ENCODE measurements at regions not wholly inside any gene's neighbourhood (a gene's known extent, or its start where the extent isn't known, plus 50 kb on each side); places are given as distances from the start of the nearest gene placed in this dataset.

GRCh38 chr22:46040471-46041465 is 63.8 kb upstream of the WNT7B start:
- TF ChIP-seq, protein P1, sequence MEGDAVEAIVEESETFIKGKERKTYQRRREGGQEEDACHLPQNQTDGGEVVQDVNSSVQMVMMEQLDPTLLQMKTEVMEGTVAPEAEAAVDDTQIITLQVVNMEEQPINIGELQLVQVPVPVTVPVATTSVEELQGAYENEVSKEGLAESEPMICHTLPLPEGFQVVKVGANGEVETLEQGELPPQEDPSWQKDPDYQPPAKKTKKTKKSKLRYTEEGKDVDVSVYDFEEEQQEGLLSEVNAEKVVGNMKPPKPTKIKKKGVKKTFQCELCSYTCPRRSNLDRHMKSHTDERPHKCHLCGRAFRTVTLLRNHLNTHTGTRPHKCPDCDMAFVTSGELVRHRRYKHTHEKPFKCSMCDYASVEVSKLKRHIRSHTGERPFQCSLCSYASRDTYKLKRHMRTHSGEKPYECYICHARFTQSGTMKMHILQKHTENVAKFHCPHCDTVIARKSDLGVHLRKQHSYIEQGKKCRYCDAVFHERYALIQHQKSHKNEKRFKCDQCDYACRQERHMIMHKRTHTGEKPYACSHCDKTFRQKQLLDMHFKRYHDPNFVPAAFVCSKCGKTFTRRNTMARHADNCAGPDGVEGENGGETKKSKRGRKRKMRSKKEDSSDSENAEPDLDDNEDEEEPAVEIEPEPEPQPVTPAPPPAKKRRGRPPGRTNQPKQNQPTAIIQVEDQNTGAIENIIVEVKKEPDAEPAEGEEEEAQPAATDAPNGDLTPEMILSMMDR (IDR thresholded peaks at IDR 0.05), result no peak
- TF ChIP-seq POLR2A (IDR thresholded peaks at IDR 0.05) (no peak), POLR2AphosphoS5 (IDR thresholded peaks at IDR 0.05) (no peak), EP300 (IDR thresholded peaks at IDR 0.05) (no peak)
- ATAC-seq (ENCODE audit: low FRiP score in 2 of 2) (no peak), DNase-seq (peak in 1 of 2 donors; percentile 14)
- Histone ChIP-seq H3K36me3 (no peaks in the 10 kb centered on the region), H3K27ac (peak overlapping the region in 2 of 4 donors; percentile 46 to 51), H3K27me3 (no peaks in the 10 kb centered on the region), H3K4me1 (peaks cover 28 to 55% (median 31%) of the 10 kb centered on the region in 4 donors), H3K4me3 (no peak overlapping the region), H3K9me3 (no peaks in the 10 kb centered on the region)
- WGBS, 2 donors, result 85 to 87% methylated on average over 15 to 20 of the region's 20 CpGs

- peak overlapping the region in 3 of 4 donors; percentile 17 to 98 (median 46) for H3K27ac ChIP-seq
- DNase-seq, result no peak
- peaks cover 33 to 58% (median 36%) of the 10 kb centered on the region in 4 donors for H3K4me1 ChIP-seq
- H3K27me3 ChIP-seq, result no peaks in the 10 kb centered on the region
- no peaks in the 10 kb centered on the region for H3K36me3 ChIP-seq
- WGBS, 2 donors, result 81 to 82% methylated on average over 9 of the region's 9 CpGs
- TF ChIP-seq POLR2A (IDR thresholded peaks at IDR 0.05) (no peak), EP300 (IDR thresholded peaks at IDR 0.05) (no peak), POLR2AphosphoS5 (IDR thresholded peaks at IDR 0.05) (no peak)
- TF ChIP-seq, protein P1 (IDR thresholded peaks at IDR 0.05), result no peak
- H3K4me3 ChIP-seq, result no peak overlapping the region
- no peak for ATAC-seq (ENCODE audit: low FRiP score in 2 of 2)
- no peaks in the 10 kb centered on the region for H3K9me3 ChIP-seq
These were observed 64.7 kb upstream of the WNT7B start for GRCh38 chr22:46041642-46042041.

GRCh38 chr22:46042786-46043185 is 65.8 kb upstream of the WNT7B start:
- H3K4me3 ChIP-seq, result no peak overlapping the region
- no peaks in the 10 kb centered on the region for H3K27me3 ChIP-seq
- no peaks in the 10 kb centered on the region for H3K36me3 ChIP-seq
- H3K9me3 ChIP-seq, result no peaks in the 10 kb centered on the region
- peak in 1 of 2 donors; percentile 12 for DNase-seq
- H3K27ac ChIP-seq, result peak overlapping the region; percentile 58 to 100 (median 94)
- TF ChIP-seq POLR2A (IDR thresholded peaks at IDR 0.05), result no peak
- TF ChIP-seq POLR2AphosphoS5 (IDR thresholded peaks at IDR 0.05), result no peak
- TF ChIP-seq, protein P1 (IDR thresholded peaks at IDR 0.05), result no peak
- TF ChIP-seq EP300 (IDR thresholded peaks at IDR 0.05), result no peak
- H3K4me1 ChIP-seq, result peaks cover 39 to 63% (median 41%) of the 10 kb centered on the region in 4 donors
- WGBS, 2 donors, result 88 to 93% methylated on average over 11 of the region's 11 CpGs
- no peak for ATAC-seq (ENCODE audit: low FRiP score in 2 of 2)

DNA sequence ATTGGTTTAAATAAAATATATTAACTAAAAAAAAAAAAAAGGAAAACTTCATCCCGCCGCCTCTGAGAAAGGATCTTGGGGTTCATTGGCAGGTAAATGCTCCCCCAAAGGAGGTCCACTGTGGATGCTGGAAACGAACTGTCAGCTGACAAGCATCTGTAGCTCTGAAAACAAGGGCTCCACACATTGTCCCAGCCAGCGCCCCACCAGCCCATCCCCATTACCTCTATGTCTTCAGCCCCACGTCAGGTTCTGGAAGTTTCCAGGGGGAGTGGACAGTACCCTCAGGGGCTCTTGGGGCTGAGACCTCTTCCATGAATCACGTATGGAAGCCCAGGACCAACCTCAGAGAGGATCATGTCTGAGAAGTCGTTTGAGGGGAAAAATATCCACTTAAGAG is 66.4 kb upstream of the WNT7B start:
- no peak for TF ChIP-seq EP300 (IDR thresholded peaks at IDR 0.05)
- no peak for TF ChIP-seq POLR2A (IDR thresholded peaks at IDR 0.05)
- TF ChIP-seq POLR2AphosphoS5 (IDR thresholded peaks at IDR 0.05), result no peak
- TF ChIP-seq, protein P1 (IDR thresholded peaks at IDR 0.05), result no peak
- Histone ChIP-seq H3K36me3 (no peaks in the 10 kb centered on the region), H3K27me3 (no peaks in the 10 kb centered on the region), H3K9me3 (no peaks in the 10 kb centered on the region), H3K4me1 (peaks cover 45 to 68% (median 47%) of the 10 kb centered on the region in 4 donors), H3K27ac (peak overlapping the region; percentile 90 to 100 (median 96)), H3K4me3 (peak overlapping the region in 2 of 4 donors; percentile 72 to 74)
- WGBS, 2 donors, result 64 to 73% methylated on average over 6 to 7 of the region's 7 CpGs
- ATAC-seq (ENCODE audit: low FRiP score in 2 of 2) (no peak), DNase-seq (peak in 1 of 2 donors; percentile 20)

Data from upper lobe of left lung (tissue), 6 donors.